ENCODE measurements at regions not wholly inside any gene's neighbourhood (a gene's known extent, or its start where the extent isn't known, plus 50 kb on each side); places are given as distances from the start of the nearest gene placed in this dataset.

DNA sequence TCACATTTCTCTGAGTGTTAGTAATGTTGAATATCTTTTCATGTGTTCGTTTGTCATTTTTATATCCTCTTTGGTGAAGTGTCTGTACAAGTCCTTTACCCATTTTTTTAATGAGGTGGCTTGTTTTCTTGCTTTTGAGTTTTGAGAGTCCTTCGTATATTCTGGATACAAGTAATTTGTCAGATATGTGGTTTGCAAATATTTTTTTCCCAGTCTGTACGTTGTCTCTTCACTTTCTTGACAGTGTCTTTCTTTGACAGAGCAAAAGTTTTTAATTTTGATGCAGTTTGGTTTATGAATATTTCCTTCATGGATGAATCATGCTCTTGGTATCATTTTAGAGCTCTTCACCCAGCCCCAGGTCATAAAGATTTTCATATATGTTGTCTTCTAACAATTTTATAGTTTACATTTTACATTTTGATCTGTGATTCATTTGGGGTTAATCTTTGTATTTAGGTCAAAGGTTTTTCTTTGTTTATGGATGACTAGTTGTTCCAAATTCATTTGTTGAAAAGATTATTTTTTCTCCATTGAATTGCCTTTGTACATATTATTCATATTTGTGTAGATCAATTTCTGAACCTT is 152.5 kb downstream of the MRPL14 start:
- TF ChIP-seq RARB (CRISPR knock-in tag; IDR thresholded peaks at IDR 0.05) (no peak), ZFP30 (CRISPR knock-in tag; IDR thresholded peaks at IDR 0.05) (no peak), ZFP3 (CRISPR knock-in tag; IDR thresholded peaks at IDR 0.05) (no peak), ESRRG (CRISPR knock-in tag; IDR thresholded peaks at IDR 0.05) (no peak), ZNF8 (CRISPR knock-in tag; IDR thresholded peaks at IDR 0.05) (no peak), CSDC2 (CRISPR knock-in tag; IDR thresholded peaks at IDR 0.05) (no peak), ARNTL (CRISPR knock-in tag; IDR thresholded peaks at IDR 0.05; ENCODE audit: borderline replicate concordance, low read depth) (no peak), SNAI2 (CRISPR knock-in tag; IDR thresholded peaks at IDR 0.05) (no peak), ISL1 (CRISPR knock-in tag; IDR thresholded peaks at IDR 0.05) (no peak), BACH2 (CRISPR knock-in tag; IDR thresholded peaks at IDR 0.05; ENCODE audit: borderline replicate concordance) (no peak), OSR1 (CRISPR knock-in tag; IDR thresholded peaks at IDR 0.05) (no peak)
- TF ChIP-seq, protein P1, sequence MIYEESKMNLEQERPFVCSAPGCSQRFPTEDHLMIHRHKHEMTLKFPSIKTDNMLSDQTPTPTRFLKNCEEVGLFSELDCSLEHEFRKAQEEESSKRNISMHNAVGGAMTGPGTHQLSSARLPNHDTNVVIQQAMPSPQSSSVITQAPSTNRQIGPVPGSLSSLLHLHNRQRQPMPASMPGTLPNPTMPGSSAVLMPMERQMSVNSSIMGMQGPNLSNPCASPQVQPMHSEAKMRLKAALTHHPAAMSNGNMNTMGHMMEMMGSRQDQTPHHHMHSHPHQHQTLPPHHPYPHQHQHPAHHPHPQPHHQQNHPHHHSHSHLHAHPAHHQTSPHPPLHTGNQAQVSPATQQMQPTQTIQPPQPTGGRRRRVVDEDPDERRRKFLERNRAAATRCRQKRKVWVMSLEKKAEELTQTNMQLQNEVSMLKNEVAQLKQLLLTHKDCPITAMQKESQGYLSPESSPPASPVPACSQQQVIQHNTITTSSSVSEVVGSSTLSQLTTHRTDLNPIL (CRISPR knock-in tag; IDR thresholded peaks at IDR 0.05; ENCODE audit: low read depth): no peak
- TF ChIP-seq, protein P2, sequence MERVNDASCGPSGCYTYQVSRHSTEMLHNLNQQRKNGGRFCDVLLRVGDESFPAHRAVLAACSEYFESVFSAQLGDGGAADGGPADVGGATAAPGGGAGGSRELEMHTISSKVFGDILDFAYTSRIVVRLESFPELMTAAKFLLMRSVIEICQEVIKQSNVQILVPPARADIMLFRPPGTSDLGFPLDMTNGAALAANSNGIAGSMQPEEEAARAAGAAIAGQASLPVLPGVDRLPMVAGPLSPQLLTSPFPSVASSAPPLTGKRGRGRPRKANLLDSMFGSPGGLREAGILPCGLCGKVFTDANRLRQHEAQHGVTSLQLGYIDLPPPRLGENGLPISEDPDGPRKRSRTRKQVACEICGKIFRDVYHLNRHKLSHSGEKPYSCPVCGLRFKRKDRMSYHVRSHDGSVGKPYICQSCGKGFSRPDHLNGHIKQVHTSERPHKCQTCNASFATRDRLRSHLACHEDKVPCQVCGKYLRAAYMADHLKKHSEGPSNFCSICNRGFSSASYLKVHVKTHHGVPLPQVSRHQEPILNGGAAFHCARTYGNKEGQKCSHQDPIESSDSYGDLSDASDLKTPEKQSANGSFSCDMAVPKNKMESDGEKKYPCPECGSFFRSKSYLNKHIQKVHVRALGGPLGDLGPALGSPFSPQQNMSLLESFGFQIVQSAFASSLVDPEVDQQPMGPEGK (CRISPR knock-in tag; IDR thresholded peaks at IDR 0.05; ENCODE audit: borderline replicate concordance): no peak
- TF ChIP-seq, protein P3, sequence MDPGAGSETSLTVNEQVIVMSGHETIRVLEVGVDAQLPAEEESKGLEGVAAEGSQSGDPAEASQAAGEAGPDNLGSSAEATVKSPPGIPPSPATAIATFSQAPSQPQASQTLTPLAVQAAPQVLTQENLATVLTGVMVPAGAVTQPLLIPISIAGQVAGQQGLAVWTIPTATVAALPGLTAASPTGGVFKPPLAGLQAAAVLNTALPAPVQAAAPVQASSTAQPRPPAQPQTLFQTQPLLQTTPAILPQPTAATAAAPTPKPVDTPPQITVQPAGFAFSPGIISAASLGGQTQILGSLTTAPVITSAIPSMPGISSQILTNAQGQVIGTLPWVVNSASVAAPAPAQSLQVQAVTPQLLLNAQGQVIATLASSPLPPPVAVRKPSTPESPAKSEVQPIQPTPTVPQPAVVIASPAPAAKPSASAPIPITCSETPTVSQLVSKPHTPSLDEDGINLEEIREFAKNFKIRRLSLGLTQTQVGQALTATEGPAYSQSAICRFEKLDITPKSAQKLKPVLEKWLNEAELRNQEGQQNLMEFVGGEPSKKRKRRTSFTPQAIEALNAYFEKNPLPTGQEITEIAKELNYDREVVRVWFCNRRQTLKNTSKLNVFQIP (CRISPR knock-in tag; IDR thresholded peaks at IDR 0.05; ENCODE audit: borderline replicate concordance, low read depth): no peak
